ENCODE measurements at regions not wholly inside any gene's neighbourhood (a gene's known extent, or its start where the extent isn't known, plus 50 kb on each side); places are given as distances from the start of the nearest gene placed in this dataset.

DNA sequence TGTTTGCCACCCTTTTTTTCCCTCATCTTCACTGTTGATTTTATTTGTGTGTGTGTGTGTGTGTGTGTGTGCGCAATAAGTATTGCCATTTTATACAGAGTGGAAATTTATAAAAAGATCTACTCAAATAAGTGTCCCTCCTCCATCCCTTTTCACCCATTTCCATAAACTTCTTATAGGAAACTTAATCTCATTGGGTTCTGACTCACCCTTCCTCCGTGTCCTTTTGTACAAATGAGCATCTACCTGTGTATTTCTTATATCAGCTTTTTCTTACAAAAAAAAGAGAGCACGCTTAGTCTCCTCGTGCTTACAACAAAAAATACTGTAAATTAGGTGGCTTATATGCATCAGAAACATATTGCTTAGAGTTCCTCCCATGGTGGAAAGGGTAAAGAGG lies 711.2 kb upstream of the CDH7 start:
- TF ChIP-seq, protein P1, sequence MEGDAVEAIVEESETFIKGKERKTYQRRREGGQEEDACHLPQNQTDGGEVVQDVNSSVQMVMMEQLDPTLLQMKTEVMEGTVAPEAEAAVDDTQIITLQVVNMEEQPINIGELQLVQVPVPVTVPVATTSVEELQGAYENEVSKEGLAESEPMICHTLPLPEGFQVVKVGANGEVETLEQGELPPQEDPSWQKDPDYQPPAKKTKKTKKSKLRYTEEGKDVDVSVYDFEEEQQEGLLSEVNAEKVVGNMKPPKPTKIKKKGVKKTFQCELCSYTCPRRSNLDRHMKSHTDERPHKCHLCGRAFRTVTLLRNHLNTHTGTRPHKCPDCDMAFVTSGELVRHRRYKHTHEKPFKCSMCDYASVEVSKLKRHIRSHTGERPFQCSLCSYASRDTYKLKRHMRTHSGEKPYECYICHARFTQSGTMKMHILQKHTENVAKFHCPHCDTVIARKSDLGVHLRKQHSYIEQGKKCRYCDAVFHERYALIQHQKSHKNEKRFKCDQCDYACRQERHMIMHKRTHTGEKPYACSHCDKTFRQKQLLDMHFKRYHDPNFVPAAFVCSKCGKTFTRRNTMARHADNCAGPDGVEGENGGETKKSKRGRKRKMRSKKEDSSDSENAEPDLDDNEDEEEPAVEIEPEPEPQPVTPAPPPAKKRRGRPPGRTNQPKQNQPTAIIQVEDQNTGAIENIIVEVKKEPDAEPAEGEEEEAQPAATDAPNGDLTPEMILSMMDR (IDR thresholded peaks at IDR 0.05; ENCODE audit: low read depth, low read length): no peak
- no peak for TF ChIP-seq EZH2phosphoT487 (IDR thresholded peaks at IDR 0.05; ENCODE audit: low read depth)

Data from OCI-LY3 (cell line).